ENCODE measurements at regions not wholly inside any gene's neighbourhood (a gene's known extent, or its start where the extent isn't known, plus 50 kb on each side); places are given as distances from the start of the nearest gene placed in this dataset.

GRCh38 chr6:40135491-40136072, 201.3 kb upstream of the MOCS1 start:
- TF ChIP-seq, protein P1, sequence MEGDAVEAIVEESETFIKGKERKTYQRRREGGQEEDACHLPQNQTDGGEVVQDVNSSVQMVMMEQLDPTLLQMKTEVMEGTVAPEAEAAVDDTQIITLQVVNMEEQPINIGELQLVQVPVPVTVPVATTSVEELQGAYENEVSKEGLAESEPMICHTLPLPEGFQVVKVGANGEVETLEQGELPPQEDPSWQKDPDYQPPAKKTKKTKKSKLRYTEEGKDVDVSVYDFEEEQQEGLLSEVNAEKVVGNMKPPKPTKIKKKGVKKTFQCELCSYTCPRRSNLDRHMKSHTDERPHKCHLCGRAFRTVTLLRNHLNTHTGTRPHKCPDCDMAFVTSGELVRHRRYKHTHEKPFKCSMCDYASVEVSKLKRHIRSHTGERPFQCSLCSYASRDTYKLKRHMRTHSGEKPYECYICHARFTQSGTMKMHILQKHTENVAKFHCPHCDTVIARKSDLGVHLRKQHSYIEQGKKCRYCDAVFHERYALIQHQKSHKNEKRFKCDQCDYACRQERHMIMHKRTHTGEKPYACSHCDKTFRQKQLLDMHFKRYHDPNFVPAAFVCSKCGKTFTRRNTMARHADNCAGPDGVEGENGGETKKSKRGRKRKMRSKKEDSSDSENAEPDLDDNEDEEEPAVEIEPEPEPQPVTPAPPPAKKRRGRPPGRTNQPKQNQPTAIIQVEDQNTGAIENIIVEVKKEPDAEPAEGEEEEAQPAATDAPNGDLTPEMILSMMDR (IDR thresholded peaks at IDR 0.05), result no peak
- no peak for TF ChIP-seq POLR2A (IDR thresholded peaks at IDR 0.05)
